NB4 (cell line): ENCODE measurements at regions not wholly inside any gene's neighbourhood (a gene's known extent, or its start where the extent isn't known, plus 50 kb on each side); places are given as distances from the start of the nearest gene placed in this dataset.

Experiments
- CTCF ChIP-seq: IDR thresholded peaks from one replicate; pipeline ENCODE4 v1.5.1; 2012; ENCODE audit warnings: low read depth, low read length
- POLR2A ChIP-seq: IDR thresholded peaks from 2 replicates; pipeline ENCODE4 v1.6.1; 2011; ENCODE audit warnings: mild to moderate bottlenecking; ENCODE audit not compliant: insufficient read length; ENCODE audit errors: extremely low read depth

GRCh38 chr4:11937941-11938340 is 509.2 kb upstream of the HS3ST1 start:
- TF ChIP-seq POLR2A (no peak), CTCF (no peak)
